ENCODE measurements at regions not wholly inside any gene's neighbourhood (a gene's known extent, or its start where the extent isn't known, plus 50 kb on each side); places are given as distances from the start of the nearest gene placed in this dataset.

- no peak for TF ChIP-seq CTCF (IDR thresholded peaks at IDR 0.05; ENCODE audit: insufficient read depth, low read depth, low read length)
- TF ChIP-seq EZH2 (IDR thresholded peaks at IDR 0.05; ENCODE audit: insufficient read depth, low read length) = no peak
Measured at GRCh38 chr1:224506141-224506814, 71.7 kb upstream of the WDR26 start.

Data from astrocyte (in vitro differentiated cells and primary cell).